ENCODE measurements at regions not wholly inside any gene's neighbourhood (a gene's known extent, or its start where the extent isn't known, plus 50 kb on each side); places are given as distances from the start of the nearest gene placed in this dataset.

DNA sequence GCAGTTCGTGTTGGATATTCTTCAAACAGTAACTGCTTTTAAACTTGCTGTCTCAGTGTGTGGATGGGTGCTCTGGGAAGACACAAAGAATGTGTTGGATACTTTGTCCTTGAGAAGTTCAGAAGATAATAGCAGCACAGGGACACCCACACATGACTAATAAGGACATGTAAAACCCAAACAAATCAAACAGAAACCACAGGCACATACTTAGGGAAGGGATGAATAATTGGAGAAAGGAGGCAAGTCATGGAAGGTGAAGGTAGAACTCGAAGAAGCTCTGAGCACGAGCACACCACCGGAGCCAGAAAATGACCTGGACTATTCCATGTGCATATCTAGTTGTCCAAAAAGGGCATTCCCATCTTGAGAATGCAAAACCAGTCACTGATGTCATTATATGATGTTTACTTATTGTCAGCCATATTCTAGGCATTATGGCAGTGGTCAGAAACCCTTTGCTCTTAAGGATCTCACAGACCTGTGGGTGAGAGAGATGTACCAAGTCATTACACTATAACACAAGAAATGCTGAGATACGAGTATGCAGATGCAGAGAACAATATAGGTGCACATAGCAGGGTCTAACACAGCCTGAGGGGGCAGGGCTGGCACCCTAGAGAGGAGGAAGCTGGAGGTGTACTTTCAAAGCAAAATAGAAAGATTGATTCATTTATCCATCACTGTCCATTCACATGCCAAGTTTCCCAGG, 152.9 kb downstream of the PIK3R1 start:
- no peaks in the 10 kb centered on the region for H3K27me3 ChIP-seq (ENCODE audit: insufficient read depth, low read length)
- intact Hi-C loops (cut with micrococcal nuclease), result no loop called here

DNA sequence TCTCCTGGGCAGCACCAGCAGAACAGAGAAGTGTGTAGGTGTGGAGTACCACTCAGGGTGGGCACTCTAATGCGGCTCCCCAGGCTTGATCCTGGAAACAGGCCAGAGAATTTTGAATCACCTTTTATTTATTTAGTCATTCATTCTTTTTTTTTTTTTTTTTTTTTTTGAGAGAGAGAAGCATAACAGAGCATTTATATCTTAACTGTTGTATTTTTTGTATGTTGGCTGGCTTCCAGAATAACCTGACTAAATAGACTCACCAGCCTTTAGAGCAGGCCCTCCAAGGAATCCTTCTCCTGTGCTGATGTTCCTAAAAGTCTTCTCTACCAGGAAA, 153.4 kb downstream of the PIK3R1 start:
- 0 out of 2 replicates have a peak, but pooled peaks have one; percentile 27 for ATAC-seq
- Histone ChIP-seq H3K4me3 (replicated peaks in 1 of 2; ENCODE audit: low read depth in 1 of 2, low read length in 2 of 2) (no peak overlapping the region), H3K36me3 (ENCODE audit: control insufficient read depth in 1 of 2, insufficient read depth in 2 of 2, low read length in 2 of 2) (no peaks in the 10 kb centered on the region), H3K4me2 (ENCODE audit: low read length) (peak overlapping the region; percentile 14; the same call in 1 of the 2 replicates), H3K9me3 (ENCODE audit: control insufficient read depth in 1 of 2, insufficient read depth in 1 of 2, low read depth in 1 of 2, low read length in 2 of 2) (no peaks in the 10 kb centered on the region), H3K79me2 (ENCODE audit: insufficient read depth, low read length) (no peaks in the 10 kb centered on the region), H3K9me2 (ENCODE audit: insufficient read depth) (no peaks in the 10 kb centered on the region), H3K4me1 (ENCODE audit: control insufficient read depth in 1 of 2, insufficient read depth in 2 of 2, low read length in 2 of 2) (peaks cover 0 to 12% of the 10 kb centered on the region in 2 experiments; a peak in 3 of 4 replicates), H3K27ac (ENCODE audit: low read depth, low read length) (no peak overlapping the region), H3K27me3 (ENCODE audit: insufficient read depth, low read length) (no peaks in the 10 kb centered on the region), H2AFZ (ENCODE audit: low read depth, low read length, poor library complexity, severe bottlenecking) (no peak overlapping the region), H4K20me1 (ENCODE audit: insufficient read depth) (no peaks in the 10 kb centered on the region), H3K9ac (ENCODE audit: low read length) (no peak overlapping the region)
- no peak for DNase-seq (ENCODE audit: low read depth, low spot score)
- ChIA-PET RAD21 (ENCODE audit: low non-redundant PET in 1 of 2, low total read pairs in 2 of 2, uncharacterized antibody in 2 of 2, unreplicated experiment in 2 of 2) (no interaction called here), POLR2A (no interaction called here), CTCF (no interaction called here)
- intact Hi-C loops (cut with micrococcal nuclease), result no loop called here
- TF ChIP-seq, protein P1, sequence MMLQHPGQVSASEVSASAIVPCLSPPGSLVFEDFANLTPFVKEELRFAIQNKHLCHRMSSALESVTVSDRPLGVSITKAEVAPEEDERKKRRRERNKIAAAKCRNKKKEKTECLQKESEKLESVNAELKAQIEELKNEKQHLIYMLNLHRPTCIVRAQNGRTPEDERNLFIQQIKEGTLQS (IDR thresholded peaks at IDR 0.05), result no peak
- no peak for TF ChIP-seq SP1 (IDR thresholded peaks at IDR 0.05; ENCODE audit: low read depth)
- no peak for TF ChIP-seq POLR2A (IDR thresholded peaks at IDR 0.05; ENCODE audit: borderline replicate concordance, extremely low read depth, insufficient read depth, insufficient read length)
- TF ChIP-seq, protein P2, sequence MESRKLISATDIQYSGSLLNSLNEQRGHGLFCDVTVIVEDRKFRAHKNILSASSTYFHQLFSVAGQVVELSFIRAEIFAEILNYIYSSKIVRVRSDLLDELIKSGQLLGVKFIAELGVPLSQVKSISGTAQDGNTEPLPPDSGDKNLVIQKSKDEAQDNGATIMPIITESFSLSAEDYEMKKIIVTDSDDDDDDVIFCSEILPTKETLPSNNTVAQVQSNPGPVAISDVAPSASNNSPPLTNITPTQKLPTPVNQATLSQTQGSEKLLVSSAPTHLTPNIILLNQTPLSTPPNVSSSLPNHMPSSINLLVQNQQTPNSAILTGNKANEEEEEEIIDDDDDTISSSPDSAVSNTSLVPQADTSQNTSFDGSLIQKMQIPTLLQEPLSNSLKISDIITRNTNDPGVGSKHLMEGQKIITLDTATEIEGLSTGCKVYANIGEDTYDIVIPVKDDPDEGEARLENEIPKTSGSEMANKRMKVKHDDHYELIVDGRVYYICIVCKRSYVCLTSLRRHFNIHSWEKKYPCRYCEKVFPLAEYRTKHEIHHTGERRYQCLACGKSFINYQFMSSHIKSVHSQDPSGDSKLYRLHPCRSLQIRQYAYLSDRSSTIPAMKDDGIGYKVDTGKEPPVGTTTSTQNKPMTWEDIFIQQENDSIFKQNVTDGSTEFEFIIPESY (IDR thresholded peaks at IDR 0.05; ENCODE audit: extremely low read depth, insufficient replicate concordance, low read length), result no peak
- no peak for TF ChIP-seq CEBPB (IDR thresholded peaks at IDR 0.05; ENCODE audit: low read depth)
- BruUV-seq (replicated peaks), result no TSS peak

More for the DNA sequence above, 152.9 kb downstream of the PIK3R1 start:
- ChIA-PET POLR2A (no interaction called here), CTCF (no interaction called here), RAD21 (ENCODE audit: low non-redundant PET in 1 of 2, low total read pairs in 2 of 2, uncharacterized antibody in 2 of 2, unreplicated experiment in 2 of 2) (no interaction called here)
- H2AFZ ChIP-seq (ENCODE audit: low read depth, low read length, poor library complexity, severe bottlenecking), result peak overlapping the region; percentile 46
- H3K4me3 ChIP-seq (replicated peaks in 1 of 2; ENCODE audit: low read depth in 1 of 2, low read length in 2 of 2), result no peak overlapping the region
- BruUV-seq (replicated peaks), result no TSS peak
- no peaks in the 10 kb centered on the region for H3K79me2 ChIP-seq (ENCODE audit: insufficient read depth, low read length)
- H3K9me3 ChIP-seq (ENCODE audit: control insufficient read depth in 1 of 2, insufficient read depth in 1 of 2, low read depth in 1 of 2, low read length in 2 of 2), result no peaks in the 10 kb centered on the region
- no peaks in the 10 kb centered on the region for H3K36me3 ChIP-seq (ENCODE audit: control insufficient read depth in 1 of 2, insufficient read depth in 2 of 2, low read length in 2 of 2)
- ATAC-seq (peak; percentile 20; the same call in 1 of the 2 replicates), DNase-seq (ENCODE audit: low read depth, low spot score) (no peak)
- H3K9ac ChIP-seq (ENCODE audit: low read length), result no peak overlapping the region
- H3K4me1 ChIP-seq (ENCODE audit: control insufficient read depth in 1 of 2, insufficient read depth in 2 of 2, low read length in 2 of 2), result peaks cover 0 to 12% of the 10 kb centered on the region in 2 experiments; a peak in 3 of 4 replicates
- H4K20me1 ChIP-seq (ENCODE audit: insufficient read depth), result no peaks in the 10 kb centered on the region
- H3K4me2 ChIP-seq (ENCODE audit: low read length), result peak overlapping the region; percentile 14; the same call in 1 of the 2 replicates
- H3K27ac ChIP-seq (ENCODE audit: low read depth, low read length), result no peak overlapping the region
- no peaks in the 10 kb centered on the region for H3K9me2 ChIP-seq (ENCODE audit: insufficient read depth)
- no peak for TF ChIP-seq POLR2A (IDR thresholded peaks at IDR 0.05; ENCODE audit: borderline replicate concordance, extremely low read depth, insufficient read depth, insufficient read length)
- peak; percentile 46 for TF ChIP-seq TCF7L2 (IDR thresholded peaks at IDR 0.05; ENCODE audit: borderline replicate concordance, extremely low read depth, insufficient read depth, insufficient read length)
- TF ChIP-seq ZFX (IDR thresholded peaks at IDR 0.05), result no peak
- no peak for TF ChIP-seq SRF (IDR thresholded peaks at IDR 0.05; ENCODE audit: low read depth)
- TF ChIP-seq, protein P2 (IDR thresholded peaks at IDR 0.05; ENCODE audit: extremely low read depth, insufficient replicate concordance, low read length), result no peak

Data from HCT116 (cell line).